Ramos (cell line): ENCODE measurements at regions not wholly inside any gene's neighbourhood (a gene's known extent, or its start where the extent isn't known, plus 50 kb on each side); places are given as distances from the start of the nearest gene placed in this dataset.

Experiments
- in situ Hi-C: fragments of 300-500 bp; cut with MboI; formaldehyde crosslinking; loops from one replicate; pipeline ENCODE4 v1.14.3; 2022; ENCODE audit warnings: low sequenced_read_pairs; ENCODE audit not compliant: unreplicated experiment

DNA sequence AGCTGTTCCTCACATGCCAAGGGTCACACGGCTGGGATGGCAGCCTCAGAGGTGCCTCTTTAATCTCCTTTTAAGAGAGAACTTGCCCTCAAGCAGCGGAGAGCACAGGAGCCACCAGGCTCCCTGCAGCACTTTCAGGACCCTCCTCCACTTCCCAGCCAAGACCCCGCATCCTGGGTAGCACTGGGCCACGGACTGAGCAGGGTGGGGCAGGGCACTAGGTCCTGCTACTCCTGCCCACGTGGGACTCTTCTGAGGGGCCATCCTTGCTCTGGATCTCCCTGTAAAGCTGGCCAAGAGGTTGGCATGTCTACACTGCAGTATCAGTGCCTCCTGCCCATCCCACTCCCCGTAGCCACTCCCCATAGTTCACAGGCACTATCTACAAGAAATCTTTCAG lies 175.3 kb upstream of the GLI2 start:
- in situ Hi-C loops, result no loop called here

DNA sequence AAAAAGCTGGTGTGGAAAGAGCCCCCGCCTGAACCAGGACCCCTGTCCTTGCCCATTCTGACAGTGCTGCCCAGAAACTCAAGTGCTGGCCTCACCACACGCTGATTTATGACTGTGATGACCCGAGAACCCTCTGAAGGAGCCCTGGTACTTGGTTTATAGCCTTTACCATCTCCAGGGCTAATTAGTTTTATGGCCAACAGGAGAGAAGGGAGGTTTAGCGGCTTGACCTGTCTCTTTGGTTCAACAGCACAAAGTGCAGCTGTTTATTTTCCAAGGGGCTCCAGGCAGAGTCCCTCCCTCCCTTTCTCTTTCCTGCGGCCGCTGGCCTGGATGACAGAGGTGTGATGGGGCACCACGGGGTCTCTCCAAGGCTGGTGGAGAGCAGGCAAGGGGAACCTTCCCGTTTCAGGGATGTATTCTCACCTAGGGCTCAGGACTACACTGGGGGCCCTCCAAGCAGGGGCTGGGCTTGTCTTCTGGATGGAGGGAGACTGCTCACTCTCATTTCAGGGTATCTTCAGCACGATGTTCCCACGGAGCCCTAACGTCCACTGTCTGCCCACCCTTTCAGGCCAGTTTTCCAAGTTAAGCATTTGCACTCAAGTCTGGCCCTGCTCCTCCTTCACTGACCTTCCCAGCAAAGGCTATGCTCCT lies 174.2 kb upstream of the GLI2 start:
- in situ Hi-C loops, result no loop called here

DNA sequence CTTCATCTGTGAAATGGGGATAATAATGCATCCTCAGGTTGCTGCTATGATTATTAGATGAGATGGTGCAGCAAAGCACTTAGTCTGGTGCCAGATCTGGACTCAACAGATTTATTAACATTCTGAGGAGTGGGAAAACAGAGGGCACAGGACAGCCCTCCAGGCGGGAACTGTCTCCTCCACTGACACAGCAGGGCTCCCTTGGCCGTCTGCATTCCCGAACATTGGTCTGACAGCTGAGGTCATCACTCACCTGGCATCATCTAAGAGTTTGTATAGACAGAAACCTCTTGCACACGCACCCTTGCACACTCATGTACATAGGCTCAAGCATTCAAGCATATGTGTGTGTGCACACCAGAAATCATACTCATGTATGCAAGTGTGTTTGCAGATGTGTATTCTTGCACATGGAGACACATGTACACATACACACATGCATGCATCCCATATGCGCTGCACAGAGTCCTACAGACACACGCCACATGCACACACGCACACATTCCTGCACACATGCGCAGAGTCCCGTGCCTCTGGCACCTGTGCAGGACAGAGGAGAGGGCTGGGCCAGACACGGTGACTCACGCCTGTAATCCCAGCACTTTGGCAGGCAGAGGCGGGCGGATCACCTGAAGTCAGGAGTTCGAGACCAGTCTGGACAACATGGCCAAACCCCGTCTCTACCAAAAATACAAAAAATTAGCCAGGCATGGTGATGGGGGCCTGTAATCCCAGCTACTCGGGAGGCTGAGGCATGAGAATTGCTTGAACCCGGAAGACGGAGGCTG lies 173.3 kb upstream of the GLI2 start:
- in situ Hi-C loops, result no loop called here

DNA sequence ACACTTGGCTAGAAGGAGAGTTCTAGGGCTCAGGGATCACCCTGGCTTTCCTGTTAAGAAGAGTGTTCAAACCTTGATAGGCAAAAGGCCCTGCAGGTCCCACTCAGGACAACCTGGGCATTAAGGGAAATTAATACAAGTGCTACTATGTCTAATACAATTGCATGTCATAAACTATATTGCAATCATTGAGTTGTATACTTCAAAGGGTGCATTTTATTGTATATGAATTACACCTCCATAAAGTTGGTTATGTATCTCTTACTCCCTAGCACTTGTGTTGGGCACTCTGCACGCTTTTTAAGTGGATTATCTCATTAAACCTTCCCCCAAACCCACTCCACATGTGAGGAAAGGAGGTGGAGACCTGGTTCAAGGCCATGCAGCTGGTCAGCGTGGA lies 172.1 kb upstream of the GLI2 start:
- in situ Hi-C loops, result no loop called here

DNA sequence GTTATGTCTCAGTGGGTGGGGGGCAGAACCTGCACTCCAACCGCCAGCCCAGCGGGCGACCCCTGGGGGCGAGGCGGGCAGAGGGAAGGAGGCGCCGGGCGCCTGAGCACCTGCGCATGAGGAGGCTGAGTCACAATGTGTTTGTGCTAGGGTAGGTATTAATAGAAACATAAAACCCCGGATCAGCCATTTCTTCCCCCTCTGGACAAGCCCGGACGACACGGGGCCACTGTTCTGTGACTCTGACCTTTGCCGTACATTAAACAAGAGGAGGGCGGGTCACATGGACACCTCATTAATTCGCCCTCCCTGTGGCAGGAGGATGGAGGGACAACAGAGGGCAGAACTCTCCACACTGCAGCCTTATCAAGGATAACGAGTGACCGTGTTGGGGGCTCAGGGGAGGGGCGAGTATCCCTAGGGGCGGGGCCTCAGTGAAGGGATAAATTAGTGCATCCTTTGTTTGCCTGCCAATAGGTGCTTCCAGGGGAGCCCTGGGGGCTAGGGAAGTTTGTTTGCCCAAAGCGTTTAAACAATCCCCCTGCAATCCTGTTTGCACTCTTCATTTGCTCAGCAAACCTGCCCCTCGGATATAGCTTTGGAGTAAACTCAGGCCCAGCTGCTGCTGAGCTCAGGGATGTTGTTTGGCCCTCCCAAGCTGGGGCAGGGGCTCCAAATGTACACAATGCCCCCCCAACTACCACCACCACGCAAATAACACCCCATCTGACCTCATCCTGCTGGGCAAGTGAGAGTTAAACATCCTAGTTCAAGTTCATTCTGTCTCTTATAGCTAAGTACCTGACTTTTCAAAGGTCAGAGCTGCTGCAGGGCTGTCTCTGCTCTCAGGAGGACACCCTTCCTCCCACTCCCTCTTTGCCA lies 171.2 kb upstream of the GLI2 start:
- in situ Hi-C loops, result no loop called here

DNA sequence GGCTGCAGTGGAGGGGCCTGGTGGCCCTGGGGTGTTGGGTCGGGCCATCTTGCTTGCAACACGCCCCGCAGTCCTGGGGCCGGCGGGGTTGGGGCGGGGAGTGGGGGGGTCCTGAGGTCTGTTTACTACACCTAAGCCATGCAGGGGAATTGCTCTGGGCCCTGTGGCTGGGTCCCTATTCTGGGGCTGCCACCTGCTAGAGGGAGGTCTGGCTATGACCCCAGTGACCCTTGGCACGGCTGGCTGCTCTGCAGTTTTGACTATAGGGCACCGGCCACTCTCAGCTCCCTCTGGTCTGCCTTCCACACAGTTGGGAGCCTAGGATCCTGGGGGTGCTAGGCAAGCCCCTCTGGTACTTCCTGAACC lies 170.6 kb upstream of the GLI2 start:
- in situ Hi-C loops, result no loop called here

DNA sequence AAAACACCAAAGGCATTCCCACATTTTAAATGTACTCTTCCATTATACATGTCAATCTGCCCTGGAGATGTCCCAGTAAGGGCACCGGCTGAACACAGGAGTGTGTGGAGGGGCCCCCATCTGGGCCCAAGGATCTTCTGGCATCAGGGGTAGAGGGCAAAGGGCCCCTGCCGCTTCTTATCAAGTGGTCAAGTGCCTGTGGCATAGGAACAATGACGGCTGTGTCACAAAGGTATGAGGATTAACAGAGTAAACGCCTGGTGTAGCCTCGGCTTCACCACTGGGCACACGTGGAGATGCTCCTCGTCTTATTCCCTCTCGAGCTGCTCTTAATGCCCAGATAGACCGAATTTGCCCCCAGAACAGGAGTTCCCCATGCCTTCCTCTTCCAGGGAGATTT lies 169.7 kb upstream of the GLI2 start:
- in situ Hi-C loops, result no loop called here

DNA sequence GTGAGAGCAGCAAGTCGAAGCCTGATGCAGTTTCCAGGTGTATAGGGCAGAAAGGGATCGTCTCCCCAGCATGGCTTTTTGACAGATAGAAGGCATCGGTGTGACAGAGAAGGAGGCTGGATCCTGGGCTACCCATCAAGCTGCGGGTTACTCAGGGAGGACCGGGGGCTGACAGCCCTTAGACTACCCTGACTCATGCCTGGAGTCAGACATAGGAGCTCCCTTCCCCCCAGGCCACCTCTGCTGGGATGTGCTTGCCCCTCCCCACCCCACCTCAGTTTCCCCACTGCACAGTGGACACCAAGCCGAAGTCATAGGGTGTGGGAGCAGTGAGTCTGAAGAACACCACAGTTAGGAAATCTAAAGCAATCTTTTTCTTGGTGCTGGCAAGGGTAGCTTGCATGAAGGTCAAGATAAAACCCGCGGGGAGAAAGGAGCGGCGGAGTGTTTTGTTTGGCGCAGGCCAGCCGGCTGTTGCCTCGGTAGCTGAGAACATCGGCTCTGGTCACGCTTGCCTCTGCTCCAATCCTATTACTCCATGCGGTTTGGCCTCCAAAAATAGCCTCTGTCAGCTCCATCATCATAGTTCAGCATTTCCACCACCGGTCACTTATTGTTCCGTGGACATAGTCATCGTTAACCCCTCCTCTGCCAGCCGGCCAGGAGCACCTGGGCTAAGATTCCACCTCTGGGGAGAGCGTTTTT lies 169.2 kb upstream of the GLI2 start:
- in situ Hi-C loops, result no loop called here

DNA sequence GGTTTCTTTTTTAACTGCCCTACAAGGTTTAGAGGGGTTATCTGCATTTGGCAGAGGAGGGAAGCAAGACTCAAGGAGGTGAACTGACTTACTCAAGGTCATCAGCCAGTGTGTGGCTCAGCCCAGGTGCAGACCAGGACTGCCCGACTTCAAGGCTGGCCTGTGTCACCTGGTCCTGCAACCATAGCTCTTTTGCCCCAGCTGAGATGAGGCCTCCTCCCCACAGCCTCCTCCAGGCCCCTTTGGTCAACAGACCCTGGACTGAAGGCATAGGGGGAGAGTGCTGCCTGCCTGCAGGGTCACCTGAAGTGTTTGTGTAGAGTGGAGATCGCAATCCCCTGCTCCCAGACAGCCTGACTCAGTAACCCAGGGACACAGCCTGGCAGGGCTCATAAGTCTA lies 168.5 kb upstream of the GLI2 start:
- in situ Hi-C loops, result no loop called here

DNA sequence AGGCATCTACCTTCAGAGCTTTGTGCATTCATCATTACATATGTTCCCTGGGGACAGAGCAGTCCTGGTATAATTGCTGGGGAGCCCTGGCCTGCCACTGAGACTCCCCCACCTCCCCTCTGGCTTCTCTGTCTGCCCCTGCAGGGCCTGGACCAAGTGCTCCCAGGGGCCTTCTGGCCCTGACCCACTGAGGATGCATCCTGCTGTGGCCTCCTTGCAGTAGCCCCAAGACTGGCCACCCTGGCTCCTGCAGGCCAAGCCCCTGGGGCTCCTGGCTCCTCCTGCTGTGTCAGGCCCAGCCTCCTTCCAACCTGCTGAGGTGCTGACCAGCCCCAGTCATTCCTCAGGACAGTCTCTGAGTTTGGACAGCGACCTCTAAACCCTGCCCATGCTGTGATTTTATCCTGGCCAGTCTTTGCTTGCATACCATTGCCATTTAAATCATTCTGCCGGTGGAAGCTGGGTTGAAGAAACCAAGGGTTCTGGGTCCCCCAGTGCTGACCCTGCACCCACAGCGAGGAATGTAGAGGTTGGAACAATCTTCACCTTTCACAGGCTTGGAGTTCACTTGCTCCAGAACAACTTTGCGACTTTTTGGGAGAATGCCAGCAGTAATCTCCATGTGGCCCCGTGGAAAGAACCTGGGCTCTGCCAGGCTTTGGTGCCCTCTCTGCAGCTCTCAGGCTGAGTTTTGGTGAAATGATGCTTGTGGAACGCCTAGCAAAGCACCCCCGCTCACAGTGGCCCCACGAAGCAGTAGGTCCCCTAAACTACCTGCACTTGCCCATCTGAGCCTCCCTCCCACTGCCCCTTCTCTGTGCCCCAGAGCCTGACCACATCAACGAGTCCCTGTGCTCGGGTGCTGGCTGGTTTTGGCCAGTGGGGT lies 167.3 kb upstream of the GLI2 start:
- in situ Hi-C loops, result no loop called here

DNA sequence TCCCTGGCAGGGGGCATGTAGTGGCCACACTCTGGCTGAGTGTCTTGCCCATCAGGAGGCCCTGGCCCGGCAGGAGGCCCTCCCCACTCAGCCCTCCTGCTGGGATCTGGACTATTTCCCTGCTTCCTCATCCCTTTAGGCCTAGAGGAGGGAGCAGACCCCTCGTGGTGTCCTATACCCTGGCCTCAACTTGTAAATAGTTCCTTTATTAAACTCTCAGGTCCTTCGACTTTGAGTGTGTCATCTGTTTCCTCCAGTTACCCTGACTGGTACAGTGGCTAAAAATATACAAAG lies 166.7 kb upstream of the GLI2 start:
- in situ Hi-C loops, result no loop called here

DNA sequence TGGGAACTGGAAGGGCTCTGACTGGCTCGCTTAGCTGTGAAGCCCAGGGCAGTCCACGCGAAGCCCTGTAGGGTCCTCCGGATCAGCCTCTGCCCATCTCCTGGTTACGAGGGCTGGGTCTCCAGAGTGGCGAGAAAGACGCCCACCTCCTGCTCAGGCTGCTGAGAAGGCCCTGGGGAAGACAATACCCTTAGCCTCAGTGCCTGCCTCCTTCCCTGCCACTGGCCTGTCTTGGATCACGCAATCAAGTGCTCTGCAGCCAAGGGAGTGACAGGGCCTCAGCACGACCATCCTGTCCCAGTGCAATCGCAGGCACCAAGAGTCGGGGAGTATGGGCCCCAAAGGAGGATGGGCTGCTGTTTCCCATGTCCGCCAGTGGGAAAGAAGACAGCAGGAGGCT lies 165.7 kb upstream of the GLI2 start:
- in situ Hi-C loops, result no loop called here

DNA sequence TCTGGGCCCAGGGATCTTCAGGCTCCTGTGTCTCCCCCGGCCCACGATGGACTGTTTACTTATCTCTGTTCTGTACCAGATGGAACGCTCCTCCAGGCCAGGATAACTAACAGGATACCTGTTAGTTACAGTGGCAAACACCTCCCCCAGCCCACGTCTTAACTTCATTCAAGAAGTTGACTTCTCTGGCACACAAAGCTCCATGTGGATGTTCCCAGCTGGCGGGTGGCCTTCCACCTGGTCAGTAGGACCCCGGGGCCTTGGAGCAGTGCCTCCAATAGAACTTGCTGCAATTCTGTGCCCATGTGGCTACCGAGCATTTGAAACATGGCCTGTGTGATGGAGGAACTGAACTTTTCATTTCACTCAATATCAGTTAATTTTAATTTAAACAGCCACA lies 165.1 kb upstream of the GLI2 start:
- in situ Hi-C loops, result no loop called here

DNA sequence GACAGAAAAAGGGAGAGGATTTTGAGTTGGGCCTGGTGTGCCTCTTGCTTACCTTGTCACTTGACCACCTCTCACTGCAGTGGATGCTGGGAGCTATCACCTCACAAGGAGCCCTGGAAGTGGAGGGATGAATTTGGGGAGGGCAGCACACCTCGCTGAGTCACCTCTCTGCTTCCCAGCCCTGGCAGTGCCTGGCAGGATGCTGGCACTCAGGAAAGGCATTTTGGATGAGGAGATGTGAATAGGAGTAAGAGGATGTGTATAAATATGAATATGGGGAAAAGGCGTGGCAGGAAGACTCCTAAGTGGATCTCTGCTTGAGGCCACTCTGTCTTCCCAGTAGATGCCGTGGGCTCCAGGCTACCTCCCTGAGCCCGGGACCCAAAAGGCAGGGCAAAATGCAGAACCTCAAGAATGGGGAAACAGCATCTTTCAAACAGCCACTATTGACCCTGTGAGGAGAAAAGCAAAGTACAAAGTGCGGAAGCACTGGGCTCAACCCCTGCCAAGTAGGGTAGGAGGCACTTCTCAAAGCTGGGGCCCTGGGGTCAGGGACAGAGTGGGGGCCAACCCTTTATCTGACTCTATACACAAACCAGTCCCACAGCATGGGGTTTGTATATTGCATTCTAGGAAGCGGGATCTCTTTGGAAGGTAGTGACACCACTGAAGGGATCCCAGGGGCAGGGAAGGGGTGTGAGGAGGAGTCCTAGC lies 164.5 kb upstream of the GLI2 start:
- in situ Hi-C loops, result no loop called here

DNA sequence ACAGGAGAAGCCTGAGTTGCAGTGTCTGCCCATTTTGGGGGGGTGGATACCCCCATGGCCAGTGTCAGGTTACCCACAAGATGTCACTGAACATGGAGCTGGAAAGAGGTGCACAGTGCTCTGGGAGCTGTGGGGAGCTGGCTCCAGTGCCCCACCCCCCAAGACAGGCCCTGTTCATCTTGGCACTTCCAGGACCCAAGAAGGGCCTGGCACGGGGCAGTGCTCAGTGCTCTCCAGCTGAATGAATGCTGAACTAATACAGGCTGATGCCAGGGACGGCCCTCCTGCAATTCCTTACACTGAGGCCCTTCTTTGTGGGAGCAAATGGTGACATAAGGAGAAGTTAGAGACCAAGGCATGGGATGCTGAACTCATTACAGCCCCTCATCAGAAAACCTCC lies 163.4 kb upstream of the GLI2 start:
- in situ Hi-C loops, result no loop called here

DNA sequence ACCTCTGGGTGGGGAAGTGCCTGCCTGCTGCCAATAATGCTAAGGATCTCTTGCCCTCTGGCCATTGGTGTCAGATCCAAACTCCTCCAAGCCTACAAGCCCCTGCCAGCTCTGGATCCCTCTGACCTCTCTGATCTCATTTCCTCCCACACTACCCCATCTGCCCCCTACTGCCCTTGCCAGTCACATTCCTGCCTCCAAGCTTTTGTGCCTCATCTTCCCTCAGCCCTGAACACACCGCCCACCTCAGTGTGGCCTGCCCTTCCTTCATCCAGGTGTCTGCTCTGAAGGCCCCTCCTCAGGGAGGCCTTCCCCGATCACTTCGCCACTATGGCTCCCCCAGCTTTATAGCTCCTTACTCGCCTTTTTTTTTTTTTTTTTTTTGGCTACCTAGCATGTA lies 161.0 kb upstream of the GLI2 start:
- in situ Hi-C loops, result no loop called here

DNA sequence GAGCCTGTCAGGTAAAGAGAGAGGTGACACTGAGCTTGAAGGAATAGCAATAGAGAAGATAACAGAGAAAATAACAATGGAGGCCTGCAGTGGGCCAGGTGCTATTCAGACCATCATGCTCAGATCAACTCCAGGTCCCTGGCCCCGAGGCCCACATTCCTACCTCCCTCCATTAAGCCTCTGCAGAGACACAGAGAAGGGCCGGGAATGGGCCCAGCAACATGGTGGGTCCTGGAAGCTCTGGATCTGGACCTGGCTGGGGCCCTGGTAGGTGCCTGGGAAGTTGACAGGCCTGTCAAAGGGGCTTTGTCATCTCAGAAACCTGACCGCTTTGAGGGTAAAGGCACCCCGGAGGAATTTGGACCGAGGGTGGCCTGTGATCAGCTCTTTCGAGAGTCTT lies 159.7 kb upstream of the GLI2 start:
- in situ Hi-C loops, result no loop called here

DNA sequence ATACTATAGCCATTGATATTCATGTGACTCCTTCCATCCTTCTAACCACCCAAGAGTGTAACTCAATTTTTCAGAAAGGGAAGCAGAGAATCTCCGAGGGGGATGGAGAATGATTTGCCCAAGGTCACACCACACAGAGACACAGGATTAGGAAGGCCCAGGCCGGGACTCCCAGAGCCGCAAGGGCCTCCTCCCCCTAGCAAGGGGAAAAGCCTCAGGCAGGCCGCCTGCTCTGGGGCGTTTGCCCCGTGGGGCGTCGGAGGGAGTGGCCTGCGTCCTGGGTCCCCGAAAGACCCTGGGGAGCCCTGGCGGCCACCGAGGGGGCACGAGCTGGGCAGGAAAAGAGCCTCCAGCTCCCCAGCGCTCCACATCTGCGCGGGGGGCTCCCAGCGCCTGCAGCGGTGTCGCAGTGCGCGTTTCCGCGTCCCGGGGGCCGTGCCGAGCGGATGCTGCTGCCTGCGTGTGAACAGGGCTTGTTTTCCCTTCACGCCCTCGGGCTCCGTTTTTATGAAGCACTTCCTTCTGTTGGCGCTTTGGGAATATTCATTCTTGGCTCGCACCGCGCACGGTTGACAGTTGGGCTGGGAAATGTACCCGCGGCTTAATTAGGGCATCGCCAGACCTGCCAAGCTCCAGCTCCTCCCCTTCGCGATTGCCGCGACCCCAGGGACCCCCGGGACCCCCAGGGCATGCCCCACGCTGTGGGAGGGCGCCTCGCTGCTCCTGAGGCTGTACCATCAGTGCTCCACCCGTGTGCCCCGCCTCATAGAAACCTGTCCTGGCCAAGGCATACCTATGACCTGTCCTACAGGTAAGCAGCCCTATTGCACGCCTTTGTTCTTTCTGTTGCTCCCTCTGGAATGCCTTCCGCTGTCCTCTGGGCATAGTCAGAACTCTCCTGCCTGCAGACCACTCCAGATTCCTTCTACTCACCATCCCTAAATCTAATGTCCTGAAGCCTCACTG lies 158.9 kb upstream of the GLI2 start:
- in situ Hi-C loops, result no loop called here
